Keratinocyte (primary cell): ENCODE measurements at regions not wholly inside any gene's neighbourhood (a gene's known extent, or its start where the extent isn't known, plus 50 kb on each side); places are given as distances from the start of the nearest gene placed in this dataset.

Experiments
- DNase-seq: peaks from one replicate; pipeline ENCODE4 v3.0.0-alpha.2; 2011; ENCODE audit warnings: low read depth, missing footprints, low spot score
- FAIRE-seq: peaks from 2 replicates; lab custom pipeline; 2011; peaks lifted over from hg19 to GRCh38; lab: Jason Lieb, UNC
- H2AFZ ChIP-seq: 2 replicates; pipeline ENCODE4 v1.6.0; 2012; ENCODE audit warnings: low read length, control low read depth, inconsistent platforms; ENCODE audit not compliant: control insufficient read depth
- H3K27ac ChIP-seq: 2 replicates; pipeline ENCODE4 v1.5.1; 2011; ENCODE audit warnings: low read length; ENCODE audit not compliant: control insufficient read depth, insufficient read depth
- H3K27me3 ChIP-seq: 3 replicates; pipeline ENCODE4 v1.6.0; 2011; ENCODE audit warnings: low read length; ENCODE audit not compliant: control insufficient read depth, insufficient read depth; ENCODE audit errors: extremely low read depth
- H3K36me3 ChIP-seq, 2 experiments: 2 replicates in 1 of 2; 3 replicates in 1 of 2; pipeline ENCODE4 v1.5.1; 2011; ENCODE audit warnings: low read length in 2 of 2, mild to moderate bottlenecking in 1 of 2; ENCODE audit not compliant: control insufficient read depth in 2 of 2, insufficient read depth in 2 of 2; ENCODE audit errors: extremely low read depth in 1 of 2
- H3K4me1 ChIP-seq: 3 replicates; pipeline ENCODE4 v1.5.1; 2011; ENCODE audit warnings: low read length; ENCODE audit not compliant: control insufficient read depth, insufficient read depth; ENCODE audit errors: extremely low read depth
- H3K4me2 ChIP-seq: 3 replicates; pipeline ENCODE4 v1.6.0; 2011; ENCODE audit warnings: low read depth, low read length; ENCODE audit not compliant: control insufficient read depth, insufficient read depth; ENCODE audit errors: extremely low read depth
- H3K4me3 ChIP-seq, 3 experiments: fragments of 200-600 bp in 1 of 3; sonication (generic) in 1 of 3; 2 replicates in 2 of 3; 3 replicates in 1 of 3; pipeline ENCODE4 v1.5.1; 2011 to 2016; ENCODE audit warnings: low read length in 3 of 3, mild to moderate bottlenecking in 3 of 3, control low read depth in 2 of 3, inconsistent platforms in 1 of 3, low read depth in 1 of 3, mixed read lengths in 1 of 3, mixed run types in 1 of 3, moderate library complexity in 1 of 3; ENCODE audit not compliant: control insufficient read depth in 2 of 3, insufficient read depth in 2 of 3; ENCODE audit errors: extremely low read depth in 1 of 3
- H3K79me2 ChIP-seq: 2 replicates; pipeline ENCODE4 v1.6.0; 2012; ENCODE audit warnings: low read length; ENCODE audit not compliant: control insufficient read depth, insufficient read depth
- H3K9ac ChIP-seq: 3 replicates; pipeline ENCODE4 v1.6.0; 2011; ENCODE audit warnings: low read length; ENCODE audit not compliant: control insufficient read depth, insufficient read depth; ENCODE audit errors: extremely low read depth
- H3K9me1 ChIP-seq: 3 replicates; pipeline ENCODE4 v1.6.0; 2011; ENCODE audit warnings: low read length; ENCODE audit not compliant: control insufficient read depth, insufficient read depth; ENCODE audit errors: extremely low read depth
- H3K9me3 ChIP-seq: 2 replicates; pipeline ENCODE4 v1.5.1; 2012; ENCODE audit warnings: low read depth, low read length; ENCODE audit not compliant: control insufficient read depth
- H4K20me1 ChIP-seq: 3 replicates; pipeline ENCODE4 v1.6.0; 2011; ENCODE audit warnings: low read length; ENCODE audit not compliant: control insufficient read depth, insufficient read depth; ENCODE audit errors: extremely low read depth
- EZH2 ChIP-seq: IDR thresholded peaks from one replicate; pipeline ENCODE4 v1.6.1; 2012; ENCODE audit warnings: inconsistent platforms, mild to moderate bottlenecking, low read length, moderate library complexity
- dilution Hi-C: fragments of 300-500 bp; cut with MboI; formaldehyde crosslinking; loops from one replicate; pipeline ENCODE4 v1.7.0; 2020; ENCODE audit warnings: low sequenced_read_pairs; ENCODE audit not compliant: extremely low pct_ligation_motif_present
- TF ChIP-seq, protein P1 (sequence below), 3 experiments: IDR thresholded peaks in 1 of 3; conservative IDR thresholded peaks in 1 of 3; optimal IDR thresholded peaks in 1 of 3; 2 replicates in 2 of 3; 3 replicates in 1 of 3; pipeline versions ENCODE3 to v1.5.1; 2011; ENCODE audit warnings: low read length in 3 of 3, mild to moderate bottlenecking in 3 of 3, moderate library complexity in 2 of 3, control low read depth in 1 of 3, inconsistent platforms in 1 of 3; ENCODE audit not compliant: insufficient read depth in 2 of 3; ENCODE audit errors: extremely low read depth in 1 of 3

DNA sequence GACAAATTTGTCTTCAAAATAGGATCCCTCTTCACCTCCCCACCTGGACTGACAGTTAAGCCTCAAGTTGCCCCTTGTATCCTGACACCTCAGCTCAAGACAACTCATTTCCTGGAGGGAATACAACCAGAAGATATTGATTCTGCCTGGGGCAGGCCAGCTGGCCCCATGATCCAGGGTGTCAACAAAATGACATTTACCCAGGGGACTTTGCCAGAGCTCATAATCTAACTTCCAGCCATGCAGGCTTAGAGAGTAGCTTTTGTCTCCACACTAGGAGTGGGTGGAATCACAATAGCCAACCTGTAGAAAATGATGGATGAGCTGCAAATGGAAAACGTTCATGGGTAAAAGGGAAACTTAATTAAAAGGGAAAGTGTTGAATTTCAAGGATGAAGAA, 220.1 kb upstream of the DPP10 start:
- Histone ChIP-seq H3K4me2 (no peak overlapping the region), H3K79me2 (no peaks in the 10 kb centered on the region), H3K36me3 (no peaks in the 10 kb centered on the region), H4K20me1 (no peaks in the 10 kb centered on the region), H3K9me1 (no peaks in the 10 kb centered on the region), H3K9me3 (no peaks in the 10 kb centered on the region), H3K4me3 (no peak overlapping the region), H3K9ac (no peak overlapping the region), H3K4me1 (no peaks in the 10 kb centered on the region), H2AFZ (no peak overlapping the region), H3K27me3 (no peaks in the 10 kb centered on the region), H3K27ac (no peak overlapping the region)
- DNase-seq (no peak), FAIRE-seq (no peak)
- dilution Hi-C loops = no loop called here
- TF ChIP-seq, protein P1, sequence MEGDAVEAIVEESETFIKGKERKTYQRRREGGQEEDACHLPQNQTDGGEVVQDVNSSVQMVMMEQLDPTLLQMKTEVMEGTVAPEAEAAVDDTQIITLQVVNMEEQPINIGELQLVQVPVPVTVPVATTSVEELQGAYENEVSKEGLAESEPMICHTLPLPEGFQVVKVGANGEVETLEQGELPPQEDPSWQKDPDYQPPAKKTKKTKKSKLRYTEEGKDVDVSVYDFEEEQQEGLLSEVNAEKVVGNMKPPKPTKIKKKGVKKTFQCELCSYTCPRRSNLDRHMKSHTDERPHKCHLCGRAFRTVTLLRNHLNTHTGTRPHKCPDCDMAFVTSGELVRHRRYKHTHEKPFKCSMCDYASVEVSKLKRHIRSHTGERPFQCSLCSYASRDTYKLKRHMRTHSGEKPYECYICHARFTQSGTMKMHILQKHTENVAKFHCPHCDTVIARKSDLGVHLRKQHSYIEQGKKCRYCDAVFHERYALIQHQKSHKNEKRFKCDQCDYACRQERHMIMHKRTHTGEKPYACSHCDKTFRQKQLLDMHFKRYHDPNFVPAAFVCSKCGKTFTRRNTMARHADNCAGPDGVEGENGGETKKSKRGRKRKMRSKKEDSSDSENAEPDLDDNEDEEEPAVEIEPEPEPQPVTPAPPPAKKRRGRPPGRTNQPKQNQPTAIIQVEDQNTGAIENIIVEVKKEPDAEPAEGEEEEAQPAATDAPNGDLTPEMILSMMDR (optimal IDR thresholded peaks at IDR 0.05 in 1 of 3, IDR thresholded peaks at IDR 0.05 in 1 of 3, conservative IDR thresholded peaks at IDR 0.05 in 1 of 3; ENCODE audit: extremely low read depth in 1 of 3, insufficient read depth in 2 of 3, low read length in 3 of 3) = no peak
- no peak for TF ChIP-seq EZH2

DNA sequence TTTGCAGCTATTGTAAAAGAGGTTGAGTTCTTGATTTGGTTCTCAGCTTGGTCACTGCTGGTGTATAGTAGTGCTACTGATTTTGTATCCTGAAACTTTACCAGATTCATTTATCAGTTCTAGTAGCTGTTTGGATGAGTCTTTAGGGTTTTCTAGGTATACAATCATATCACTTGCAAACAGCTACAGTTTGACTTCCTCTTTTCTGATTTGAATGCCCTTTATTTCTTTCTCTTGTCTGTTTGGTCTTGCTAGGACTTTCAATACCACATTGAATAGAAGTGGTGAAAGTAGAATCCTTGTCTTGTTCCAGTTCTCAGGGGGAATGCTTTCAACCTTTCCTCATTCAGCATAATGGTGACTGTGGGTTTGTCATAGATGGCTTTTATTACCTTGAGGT, 210.5 kb upstream of the DPP10 start:
- Histone ChIP-seq H3K4me3 (no peak overlapping the region), H3K4me1 (no peaks in the 10 kb centered on the region), H3K9me3 (no peaks in the 10 kb centered on the region), H2AFZ (no peak overlapping the region), H3K27me3 (no peaks in the 10 kb centered on the region), H3K27ac (no peak overlapping the region), H3K9ac (no peak overlapping the region), H3K36me3 (no peaks in the 10 kb centered on the region), H3K9me1 (no peaks in the 10 kb centered on the region), H3K79me2 (no peaks in the 10 kb centered on the region), H3K4me2 (no peak overlapping the region), H4K20me1 (no peaks in the 10 kb centered on the region)
- DNase-seq = no peak
- TF ChIP-seq, protein P1 (optimal IDR thresholded peaks at IDR 0.05 in 1 of 3, IDR thresholded peaks at IDR 0.05 in 1 of 3, conservative IDR thresholded peaks at IDR 0.05 in 1 of 3; ENCODE audit: extremely low read depth in 1 of 3, insufficient read depth in 2 of 3, low read length in 3 of 3) = no peak
- TF ChIP-seq EZH2 = no peak
- dilution Hi-C loops = no loop called here
- FAIRE-seq = no peak
